HAP-1 (cell line): ENCODE measurements at regions not wholly inside any gene's neighbourhood (a gene's known extent, or its start where the extent isn't known, plus 50 kb on each side); places are given as distances from the start of the nearest gene placed in this dataset.
"Not testable (repeated sequence)": the region's sequence is repeated elsewhere in the genome, so short reads cannot be mapped to it uniquely, and the experiment has no call there.

Source experiments
- DNase-seq, 2 experiments: peaks; one replicate each; pipeline ENCODE4 v3.0.0-alpha.2; 2016 to 2020; ENCODE audit warnings: low spot score in 2 of 2
- H3K27me3 ChIP-seq: fragments of 250-450 bp; sonication (Bioruptor Pico); 2 replicates; pipeline ENCODE4 v1.5.1; 2020; ENCODE audit warnings: low read depth, mild to moderate bottlenecking, moderate library complexity
- H3K36me3 ChIP-seq: fragments of 250-450 bp; sonication (Bioruptor Pico); replicated peaks from 2 replicates; pipeline ENCODE4 v1.5.1; 2020; ENCODE audit warnings: mild to moderate bottlenecking
- H3K4me1 ChIP-seq: fragments of 250-450 bp; sonication (Bioruptor Pico); 2 replicates; pipeline ENCODE4 v1.5.1; 2020; ENCODE audit warnings: mild to moderate bottlenecking
- H3K4me3 ChIP-seq: fragments of 250-450 bp; sonication (Bioruptor Pico); 2 replicates; pipeline ENCODE4 v1.5.1; 2020; ENCODE audit warnings: mild to moderate bottlenecking, moderate library complexity
- H3K9me3 ChIP-seq: fragments of 250-450 bp; sonication (Bioruptor Pico); 2 replicates; pipeline ENCODE4 v1.5.1; 2020; ENCODE audit warnings: mild to moderate bottlenecking, moderate library complexity
- in situ Hi-C: fragments of 300-500 bp; cut with MboI; formaldehyde crosslinking; loops from 3 replicates; pipeline ENCODE4 v1.14.3; 2020; ENCODE audit warnings: low sequenced_read_pairs, inconsistent platforms, mixed read lengths

DNA sequence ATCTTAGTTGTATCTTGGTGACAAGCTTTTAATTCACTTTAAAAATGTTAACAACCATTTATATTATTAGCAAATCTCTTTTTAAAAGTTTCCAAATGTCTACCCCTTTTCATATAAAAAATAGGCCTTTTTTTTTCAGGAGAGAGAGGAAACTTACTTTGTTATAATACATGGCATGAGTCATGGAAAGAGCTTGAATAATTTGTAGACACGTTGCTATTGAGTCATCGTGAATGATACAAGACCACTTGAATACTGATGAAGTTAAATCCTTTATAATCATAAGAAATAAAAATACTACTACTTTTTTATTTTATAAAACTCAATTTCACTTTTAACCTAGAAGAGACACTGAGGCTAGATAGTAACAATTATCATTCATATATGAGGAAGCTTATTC lies 70.3 kb upstream of the BBX start:
- H3K4me3 ChIP-seq = no peak overlapping the region
- peaks cover 6% of the 10 kb centered on the region; the same call in 1 of the 2 replicates for H3K4me1 ChIP-seq
- H3K36me3 ChIP-seq = no peaks in the 10 kb centered on the region
- in situ Hi-C loops = no loop called here
- no peaks in the 10 kb centered on the region for H3K27me3 ChIP-seq
- DNase-seq = no peak
- no peaks in the 10 kb centered on the region for H3K9me3 ChIP-seq

DNA sequence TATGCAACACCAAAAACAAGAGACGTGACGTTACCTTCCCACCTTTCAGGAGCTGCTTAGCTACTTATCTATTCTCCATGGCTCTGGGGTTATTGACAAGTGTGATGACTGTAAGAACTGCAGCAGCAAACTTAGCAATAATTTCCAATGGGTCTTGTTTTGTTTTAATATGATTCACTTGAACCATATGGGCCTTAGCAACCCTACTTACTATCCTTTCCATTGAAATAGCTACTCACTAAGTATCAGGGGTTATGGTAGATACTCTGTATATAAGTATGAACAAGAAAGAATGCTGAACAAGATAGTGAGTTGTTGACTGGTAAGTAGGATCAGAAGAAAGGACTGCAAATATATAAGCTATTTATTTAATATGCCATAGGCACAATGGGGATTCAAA lies 69.3 kb upstream of the BBX start:
- Histone ChIP-seq H3K27me3 (no peaks in the 10 kb centered on the region), H3K4me3 (no peak overlapping the region), H3K36me3 (no peaks in the 10 kb centered on the region), H3K9me3 (no peaks in the 10 kb centered on the region), H3K4me1 (no peaks in the 10 kb centered on the region; the same call in 1 of the 2 replicates)
- DNase-seq = no peak
- in situ Hi-C loops = no loop called here

DNA sequence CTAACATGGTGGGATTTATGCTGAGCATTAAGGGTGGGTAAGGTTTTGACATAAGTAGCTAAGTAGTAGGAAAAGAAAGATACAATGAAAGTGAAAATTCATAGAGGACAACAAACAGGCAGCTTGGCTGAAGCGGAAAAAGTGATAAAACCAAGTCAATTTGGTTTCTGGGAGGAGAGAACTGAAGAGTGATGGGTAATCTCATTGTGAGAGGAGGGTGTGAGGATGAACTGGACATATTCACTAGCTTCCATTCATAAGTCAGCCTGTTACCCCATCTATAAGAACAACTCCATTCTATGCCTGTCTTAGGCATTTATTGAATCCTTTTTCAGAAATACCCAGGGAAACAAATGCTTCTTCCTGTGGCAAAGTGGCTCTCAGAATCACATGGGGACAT lies 67.1 kb upstream of the BBX start:
- in situ Hi-C loops = no loop called here
- no peak for DNase-seq
- no peaks in the 10 kb centered on the region; the same call in 1 of the 2 replicates for H3K4me1 ChIP-seq
- no peaks in the 10 kb centered on the region for H3K27me3 ChIP-seq
- no peaks in the 10 kb centered on the region for H3K36me3 ChIP-seq
- H3K9me3 ChIP-seq = no peaks in the 10 kb centered on the region
- H3K4me3 ChIP-seq = no peak overlapping the region

DNA sequence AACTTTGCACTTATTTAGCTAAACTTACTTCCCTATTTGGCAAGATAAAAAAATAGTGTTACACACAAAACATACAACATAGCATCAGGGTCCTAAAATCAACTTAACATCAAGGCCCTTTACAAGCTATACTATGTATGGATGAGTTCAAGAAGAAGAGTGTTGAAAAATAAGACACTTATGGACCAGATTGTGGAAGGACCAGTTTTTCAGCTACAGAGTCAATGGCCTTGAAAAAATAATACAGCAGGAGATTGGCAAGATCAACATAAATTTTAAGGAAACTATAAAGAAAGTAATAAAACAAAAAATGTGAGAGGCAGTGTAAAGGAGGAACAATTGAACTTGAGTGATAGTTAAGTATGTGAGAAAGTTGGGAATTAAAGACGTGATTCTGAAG lies 66.3 kb upstream of the BBX start:
- DNase-seq = no peak
- no peaks in the 10 kb centered on the region for H3K9me3 ChIP-seq
- in situ Hi-C loops = no loop called here
- H3K4me1 ChIP-seq = no peaks in the 10 kb centered on the region; the same call in 1 of the 2 replicates
- no peak overlapping the region for H3K4me3 ChIP-seq
- no peaks in the 10 kb centered on the region for H3K36me3 ChIP-seq
- H3K27me3 ChIP-seq = no peaks in the 10 kb centered on the region

DNA sequence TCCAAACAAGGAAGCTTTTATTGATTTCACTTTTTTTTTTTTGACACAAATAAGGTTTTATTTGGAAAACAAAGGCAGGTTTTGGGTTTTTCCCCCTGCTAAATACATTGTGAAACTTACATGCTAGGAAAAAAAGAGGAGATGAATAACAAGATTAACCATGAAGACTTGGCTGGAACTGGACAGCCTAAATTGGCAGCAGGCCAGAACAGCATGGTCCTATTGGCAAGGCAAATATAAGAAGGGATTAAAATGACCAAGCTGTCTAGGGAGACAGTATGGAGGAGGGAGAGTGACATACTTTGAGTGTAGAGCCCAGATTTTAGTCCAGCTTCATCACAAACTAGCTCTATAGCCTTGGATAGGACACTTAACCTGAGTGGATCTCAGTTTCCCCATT lies 63.9 kb upstream of the BBX start:
- Histone ChIP-seq H3K4me3 (no peak overlapping the region), H3K27me3 (no peaks in the 10 kb centered on the region), H3K9me3 (no peaks in the 10 kb centered on the region), H3K36me3 (no peaks in the 10 kb centered on the region), H3K4me1 (no peaks in the 10 kb centered on the region; the same call in 1 of the 2 replicates)
- DNase-seq = peak; percentile 25 to 65
- in situ Hi-C loops = no loop called here

DNA sequence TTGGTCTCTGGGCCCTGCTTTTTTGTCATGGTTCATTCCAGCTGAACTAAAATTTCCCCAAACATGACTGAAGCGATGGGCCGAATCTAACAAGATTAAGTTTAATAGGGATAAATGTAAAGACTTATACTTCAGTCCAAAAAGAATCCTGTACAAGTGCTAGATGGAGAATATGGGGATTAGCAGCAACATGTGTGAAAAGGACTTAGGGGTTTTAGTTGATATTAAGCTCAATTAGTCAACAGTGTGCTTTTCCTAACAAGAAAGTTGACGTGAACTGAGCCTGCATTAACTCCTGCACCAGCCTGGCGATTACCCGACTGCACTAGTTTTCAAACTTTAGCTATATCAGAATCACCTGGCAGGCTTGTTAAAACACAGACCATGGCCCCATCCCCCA lies 61.0 kb upstream of the BBX start:
- in situ Hi-C loops = no loop called here
- no peaks in the 10 kb centered on the region for H3K27me3 ChIP-seq
- H3K36me3 ChIP-seq = no peaks in the 10 kb centered on the region

DNA sequence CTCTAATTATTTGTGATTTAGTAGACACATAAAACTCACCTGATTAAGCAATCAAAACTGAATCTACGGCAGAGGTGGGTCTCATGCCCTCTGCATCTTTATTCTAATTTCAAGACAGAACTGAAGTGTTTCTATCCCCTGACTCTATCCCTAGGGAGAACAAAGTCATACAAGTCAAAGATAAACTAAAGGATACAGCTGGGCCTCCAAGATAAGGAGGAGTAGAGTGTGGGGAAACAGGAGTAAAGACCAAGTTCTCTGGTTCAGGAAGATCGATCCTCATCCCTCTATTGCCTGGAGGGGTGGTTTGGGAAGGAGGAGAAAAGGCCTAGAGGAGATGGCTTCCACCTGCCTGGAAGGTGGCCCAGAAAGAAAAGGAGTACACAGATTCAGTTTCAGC lies 58.7 kb upstream of the BBX start:
- in situ Hi-C loops = no loop called here
- Histone ChIP-seq H3K9me3 (no peaks in the 10 kb centered on the region), H3K27me3 (no peaks in the 10 kb centered on the region), H3K4me1 (no peaks in the 10 kb centered on the region), H3K36me3 (no peaks in the 10 kb centered on the region), H3K4me3 (no peak overlapping the region)
- no peak for DNase-seq

More for the DNA sequence above, 61.0 kb upstream of the BBX start:
- H3K4me3 ChIP-seq = no peak overlapping the region
- no peaks in the 10 kb centered on the region for H3K9me3 ChIP-seq
- H3K4me1 ChIP-seq = no peaks in the 10 kb centered on the region; the same call in 1 of the 2 replicates
- DNase-seq = no peak

DNA sequence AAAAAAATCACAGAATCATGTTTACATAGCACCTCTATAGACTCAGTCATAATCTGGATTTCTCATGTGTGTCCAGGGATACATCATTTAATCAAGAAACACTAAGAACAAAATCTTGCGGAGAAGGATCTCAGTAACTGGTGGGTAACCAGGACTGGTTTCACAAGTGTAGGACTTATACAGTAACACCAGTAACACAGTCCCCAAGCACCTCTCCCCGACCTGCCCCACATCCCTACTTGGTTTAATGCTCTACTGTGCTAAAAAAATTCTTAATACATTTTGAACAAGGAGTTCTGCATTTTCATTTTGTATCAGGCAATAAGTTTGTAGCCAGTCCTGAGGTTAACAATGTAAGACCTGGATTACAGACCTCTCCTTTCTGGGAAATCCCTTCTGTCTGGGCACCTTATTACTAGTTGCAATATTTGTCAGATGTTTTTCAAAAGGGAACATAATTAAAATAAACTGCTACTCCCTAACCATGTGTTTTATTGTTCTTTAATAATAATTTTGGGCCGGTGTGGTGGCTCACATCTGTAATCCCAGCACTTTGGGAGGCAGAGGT lies 57.6 kb upstream of the BBX start:
- no peak overlapping the region for H3K4me3 ChIP-seq
- H3K27me3 ChIP-seq = no peaks in the 10 kb centered on the region
- no peaks in the 10 kb centered on the region for H3K4me1 ChIP-seq
- H3K9me3 ChIP-seq = no peaks in the 10 kb centered on the region
- H3K36me3 ChIP-seq = no peaks in the 10 kb centered on the region
- DNase-seq = no peak
- in situ Hi-C loops = no loop called here

DNA sequence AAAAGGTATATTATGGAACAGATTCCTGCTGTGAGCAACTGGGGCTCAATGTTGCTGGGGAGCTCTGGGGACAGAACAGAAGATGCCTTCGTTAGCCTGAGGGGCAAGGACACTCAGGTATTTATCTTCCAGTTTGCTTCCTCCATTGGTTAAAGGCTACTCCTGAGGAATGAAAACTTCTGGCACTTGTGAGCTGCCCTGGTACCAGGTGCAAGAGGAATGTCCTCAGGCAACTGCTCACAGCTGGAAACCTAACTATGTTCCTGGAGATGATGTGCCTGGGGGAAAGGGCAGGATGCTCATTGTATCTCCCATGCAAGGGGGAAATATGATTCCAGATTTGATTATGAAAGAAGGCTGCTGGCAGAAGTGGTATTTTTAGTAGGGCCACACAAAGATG lies 54.0 kb upstream of the BBX start:
- in situ Hi-C loops = no loop called here
- no peaks in the 10 kb centered on the region for H3K36me3 ChIP-seq

DNA sequence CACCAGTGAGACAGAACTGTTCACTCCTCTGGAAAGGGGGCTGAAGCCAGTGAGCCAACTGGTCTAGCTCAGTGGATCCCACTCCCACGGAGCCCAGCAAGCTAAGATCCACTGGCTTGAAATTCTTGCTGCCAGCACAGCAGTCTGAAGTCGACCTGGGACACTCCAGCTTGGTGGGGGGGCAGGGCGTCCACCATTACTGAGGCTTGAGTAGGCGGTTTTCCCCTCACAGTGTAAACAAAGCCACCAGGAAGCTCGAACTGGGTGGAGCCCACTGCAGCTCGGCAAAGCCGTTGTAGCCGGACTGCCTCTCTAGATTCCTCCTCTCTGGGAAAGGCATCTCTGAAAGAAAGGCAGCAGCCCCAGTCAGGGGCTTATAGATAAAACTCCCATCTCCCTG lies 52.3 kb upstream of the BBX start:
- H3K4me1 ChIP-seq, DNase-seq, H3K36me3 ChIP-seq, in situ Hi-C loops, H3K27me3 ChIP-seq, H3K4me3 ChIP-seq, H3K9me3 ChIP-seq: not testable (repeated sequence)

More for the DNA sequence above, 54.0 kb upstream of the BBX start:
- DNase-seq = no peak
- H3K4me1 ChIP-seq = no peaks in the 10 kb centered on the region
- no peaks in the 10 kb centered on the region for H3K27me3 ChIP-seq
- no peak overlapping the region for H3K4me3 ChIP-seq
- no peaks in the 10 kb centered on the region for H3K9me3 ChIP-seq
